Bronchial epithelial cell (primary cell): ENCODE measurements at regions not wholly inside any gene's neighbourhood (a gene's known extent, or its start where the extent isn't known, plus 50 kb on each side); places are given as distances from the start of the nearest gene placed in this dataset.

ENCODE experiments used
- DNase-seq: peaks from one replicate; pipeline ENCODE4 v3.0.0-alpha.2; 2010; ENCODE audit warnings: low read depth
- FAIRE-seq: peaks from 2 replicates; lab custom pipeline; 2011; peaks lifted over from hg19 to GRCh38; lab: Jason Lieb, UNC
- H3K27me3 ChIP-seq: 2 replicates; pipeline ENCODE4 v1.5.1; 2011; ENCODE audit warnings: low read length; ENCODE audit not compliant: control insufficient read depth, insufficient read depth
- H3K36me3 ChIP-seq: 2 replicates; pipeline ENCODE4 v1.5.1; 2011; ENCODE audit warnings: low read length; ENCODE audit not compliant: control insufficient read depth, insufficient read depth
- H3K4me3 ChIP-seq: 2 replicates; pipeline ENCODE4 v1.5.1; 2011; ENCODE audit warnings: mild to moderate bottlenecking, low read depth, low read length, control low read depth
- TF ChIP-seq, protein P1 (sequence below): IDR thresholded peaks from 2 replicates; pipeline ENCODE4 v1.5.1; 2011; ENCODE audit warnings: mild to moderate bottlenecking, moderate library complexity, low read length, control low read depth, inconsistent platforms; ENCODE audit not compliant: insufficient read depth, severe bottlenecking

DNA sequence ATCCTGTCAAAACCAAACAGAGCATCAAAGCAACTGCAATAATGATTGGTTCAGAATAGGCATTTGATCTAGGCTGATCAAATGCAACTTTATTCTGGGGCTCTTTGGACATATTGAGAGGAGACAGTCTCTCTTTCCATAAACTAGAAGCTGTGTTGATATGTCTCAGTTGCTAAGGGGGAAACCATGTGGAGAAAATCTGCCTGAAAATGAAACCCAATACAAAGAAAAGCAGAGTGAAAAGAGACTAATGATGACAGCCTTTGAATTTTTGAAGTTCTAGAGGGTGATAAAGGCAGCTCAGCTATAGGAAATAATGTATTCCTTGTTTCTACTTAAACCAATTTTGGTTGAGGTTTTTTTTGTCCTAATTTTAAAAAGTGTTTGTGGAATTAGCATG is 941.8 kb upstream of the POT1 start:
- TF ChIP-seq, protein P1, sequence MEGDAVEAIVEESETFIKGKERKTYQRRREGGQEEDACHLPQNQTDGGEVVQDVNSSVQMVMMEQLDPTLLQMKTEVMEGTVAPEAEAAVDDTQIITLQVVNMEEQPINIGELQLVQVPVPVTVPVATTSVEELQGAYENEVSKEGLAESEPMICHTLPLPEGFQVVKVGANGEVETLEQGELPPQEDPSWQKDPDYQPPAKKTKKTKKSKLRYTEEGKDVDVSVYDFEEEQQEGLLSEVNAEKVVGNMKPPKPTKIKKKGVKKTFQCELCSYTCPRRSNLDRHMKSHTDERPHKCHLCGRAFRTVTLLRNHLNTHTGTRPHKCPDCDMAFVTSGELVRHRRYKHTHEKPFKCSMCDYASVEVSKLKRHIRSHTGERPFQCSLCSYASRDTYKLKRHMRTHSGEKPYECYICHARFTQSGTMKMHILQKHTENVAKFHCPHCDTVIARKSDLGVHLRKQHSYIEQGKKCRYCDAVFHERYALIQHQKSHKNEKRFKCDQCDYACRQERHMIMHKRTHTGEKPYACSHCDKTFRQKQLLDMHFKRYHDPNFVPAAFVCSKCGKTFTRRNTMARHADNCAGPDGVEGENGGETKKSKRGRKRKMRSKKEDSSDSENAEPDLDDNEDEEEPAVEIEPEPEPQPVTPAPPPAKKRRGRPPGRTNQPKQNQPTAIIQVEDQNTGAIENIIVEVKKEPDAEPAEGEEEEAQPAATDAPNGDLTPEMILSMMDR = no peak
- no peak overlapping the region for H3K4me3 ChIP-seq
- no peaks in the 10 kb centered on the region for H3K36me3 ChIP-seq
- no peaks in the 10 kb centered on the region for H3K27me3 ChIP-seq
- FAIRE-seq (no peak), DNase-seq (no peak)

DNA sequence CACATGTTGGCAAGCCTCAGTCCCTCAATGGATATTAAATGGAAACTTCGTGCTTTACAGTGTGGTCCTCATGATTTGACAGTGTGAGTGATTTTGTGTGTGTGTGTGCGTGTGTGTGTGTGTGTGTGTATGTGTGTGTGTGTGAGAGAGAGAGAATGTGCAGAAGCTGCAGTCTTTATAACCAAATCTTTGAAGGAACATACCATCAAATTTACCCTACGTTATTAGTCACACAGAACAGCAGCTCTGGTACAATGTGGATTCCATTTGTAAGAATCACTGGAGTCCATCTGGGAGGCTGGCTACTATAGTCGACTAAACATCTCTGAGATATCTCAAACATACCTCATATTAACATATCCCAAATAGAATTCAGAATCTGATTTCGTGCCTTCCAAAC is 928.0 kb upstream of the POT1 start:
- FAIRE-seq (no peak), DNase-seq (peak; percentile 4)
- no peak overlapping the region for H3K4me3 ChIP-seq
- H3K36me3 ChIP-seq = no peaks in the 10 kb centered on the region
- TF ChIP-seq, protein P1 = no peak
- no peaks in the 10 kb centered on the region for H3K27me3 ChIP-seq

DNA sequence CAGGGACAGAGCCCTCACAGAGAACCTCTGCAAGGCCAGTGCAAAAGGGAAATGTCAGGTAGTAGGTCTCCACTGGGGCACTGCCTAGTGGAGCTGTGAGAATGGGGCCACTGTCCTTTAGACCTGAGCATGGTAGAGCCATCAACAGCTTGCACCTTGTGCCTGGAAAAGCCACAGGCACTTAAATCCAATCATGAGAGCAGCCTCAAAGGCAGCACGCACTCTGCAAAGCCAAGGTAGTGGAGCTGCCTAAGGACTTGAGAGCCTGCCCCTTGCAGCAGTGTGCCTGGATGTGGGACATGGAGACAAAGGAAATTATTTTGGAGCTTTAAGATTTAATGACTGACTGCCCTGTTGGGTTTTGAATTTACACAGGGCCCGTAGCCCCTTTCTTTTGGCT is 918.5 kb upstream of the POT1 start:
- FAIRE-seq = no peak
- DNase-seq = no peak

DNA sequence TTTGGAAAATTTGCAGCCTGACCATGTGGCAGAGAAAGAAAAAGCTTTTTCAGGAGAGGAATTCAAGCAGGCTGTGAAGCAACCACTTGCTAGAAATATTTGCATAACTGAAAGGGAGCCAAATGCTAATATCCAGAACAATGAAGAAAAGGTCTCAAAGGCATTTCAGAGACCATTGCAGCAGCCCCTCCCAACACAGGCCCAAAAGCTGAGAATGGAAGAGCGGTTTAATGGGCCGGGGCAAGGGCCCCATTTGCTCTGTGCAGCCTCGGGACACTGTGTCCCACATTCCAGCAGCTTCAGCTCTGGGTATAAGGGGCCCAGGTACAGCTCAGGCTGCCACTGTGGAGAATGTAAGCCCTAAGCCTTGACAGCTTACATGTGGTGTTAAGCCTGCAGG is 918.1 kb upstream of the POT1 start:
- no peak overlapping the region for H3K4me3 ChIP-seq
- H3K27me3 ChIP-seq = no peaks in the 10 kb centered on the region
- TF ChIP-seq, protein P1 = no peak
- FAIRE-seq = no peak
- DNase-seq = no peak
- H3K36me3 ChIP-seq = no peaks in the 10 kb centered on the region

More for the DNA sequence above, 918.5 kb upstream of the POT1 start:
- Histone ChIP-seq H3K36me3 (no peaks in the 10 kb centered on the region), H3K4me3 (no peak overlapping the region), H3K27me3 (no peaks in the 10 kb centered on the region)
- TF ChIP-seq, protein P1 = no peak

DNA sequence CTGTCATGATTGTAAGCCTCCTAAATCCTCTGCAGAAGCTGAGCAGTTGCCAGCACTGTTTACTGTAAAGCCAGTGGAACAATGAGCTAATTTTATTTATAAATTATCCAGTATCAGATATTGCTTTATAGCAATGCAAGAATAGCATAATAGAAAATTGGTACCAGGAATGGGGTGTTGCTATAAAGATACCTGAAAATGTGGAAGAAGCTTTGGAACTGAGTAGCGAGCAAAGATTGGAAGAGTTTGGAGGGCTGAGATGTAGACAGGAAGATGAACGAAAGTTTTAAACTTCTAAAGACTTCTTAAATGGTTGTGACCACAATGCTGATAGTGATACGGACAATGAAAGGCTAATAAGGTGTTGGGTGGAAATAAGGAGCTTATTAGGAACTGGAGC is 917.4 kb upstream of the POT1 start:
- no peaks in the 10 kb centered on the region for H3K27me3 ChIP-seq
- TF ChIP-seq, protein P1 = no peak
- no peak for DNase-seq
- H3K4me3 ChIP-seq = no peak overlapping the region
- no peaks in the 10 kb centered on the region for H3K36me3 ChIP-seq
- no peak for FAIRE-seq

DNA sequence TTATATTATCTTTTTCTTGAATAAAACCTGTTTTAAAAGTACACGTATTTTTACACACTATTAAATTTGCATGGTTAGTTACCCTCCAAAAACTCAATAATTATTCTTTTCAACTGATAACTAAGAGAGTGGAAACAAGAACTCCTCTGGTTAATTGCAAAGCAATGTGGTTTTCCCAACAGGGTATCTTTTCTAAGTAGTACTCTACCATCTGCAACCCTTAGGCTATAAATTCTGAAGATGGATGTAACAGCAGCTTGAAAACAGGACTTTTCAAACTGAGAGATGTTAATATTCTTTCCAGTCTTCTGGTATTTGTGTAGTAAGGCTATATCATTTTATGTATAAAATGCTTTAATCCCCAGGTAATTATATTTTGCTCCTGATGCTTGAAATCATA is 916.1 kb upstream of the POT1 start:
- TF ChIP-seq, protein P1 = no peak
- FAIRE-seq = no peak
- DNase-seq = no peak
- H3K27me3 ChIP-seq = no peaks in the 10 kb centered on the region
- H3K4me3 ChIP-seq = no peak overlapping the region
- no peaks in the 10 kb centered on the region for H3K36me3 ChIP-seq
